GM19463 (cell line): ENCODE measurements at regions not wholly inside any gene's neighbourhood (a gene's known extent, or its start where the extent isn't known, plus 50 kb on each side); places are given as distances from the start of the nearest gene placed in this dataset.

Experiments
- ATAC-seq: cut with Tn5 transposase; IDR thresholded peaks from one replicate; pipeline ENCODE4 v1.9.1; 2021; ENCODE audit warnings: mild to moderate bottlenecking, moderate library complexity; ENCODE audit not compliant: unreplicated experiment

DNA sequence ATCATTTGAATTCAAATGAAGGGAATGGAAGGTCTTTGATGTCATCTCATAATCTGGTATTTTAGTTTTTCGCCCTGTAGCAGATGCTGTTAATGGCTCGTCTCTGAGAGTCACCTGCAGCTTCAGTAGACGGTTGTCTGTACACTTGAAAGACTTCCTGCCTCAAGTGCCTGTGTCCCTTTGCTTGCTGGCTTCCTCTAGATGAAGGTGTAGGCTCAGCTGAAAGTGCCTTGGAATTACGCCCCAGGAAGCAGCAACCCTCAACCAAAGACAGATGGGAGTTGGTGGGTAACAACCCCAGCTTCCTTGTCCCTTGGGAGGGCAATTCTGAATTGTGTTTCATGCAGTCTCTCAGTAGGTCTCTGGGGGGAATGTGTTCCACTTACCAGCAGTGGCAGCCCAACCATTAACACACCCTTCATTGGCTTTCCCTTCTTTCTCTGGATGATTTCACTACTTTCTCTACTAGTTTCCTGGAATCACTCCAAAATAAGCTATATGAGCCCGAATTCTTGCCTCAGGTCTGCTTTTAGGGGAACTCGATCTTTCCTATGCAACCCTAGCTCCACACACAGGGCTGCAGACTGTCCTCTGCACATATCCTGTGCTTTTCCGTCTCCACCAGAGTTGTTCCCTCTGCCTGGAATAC, 395.6 kb downstream of the DMAC1 start:
- no peak for ATAC-seq

DNA sequence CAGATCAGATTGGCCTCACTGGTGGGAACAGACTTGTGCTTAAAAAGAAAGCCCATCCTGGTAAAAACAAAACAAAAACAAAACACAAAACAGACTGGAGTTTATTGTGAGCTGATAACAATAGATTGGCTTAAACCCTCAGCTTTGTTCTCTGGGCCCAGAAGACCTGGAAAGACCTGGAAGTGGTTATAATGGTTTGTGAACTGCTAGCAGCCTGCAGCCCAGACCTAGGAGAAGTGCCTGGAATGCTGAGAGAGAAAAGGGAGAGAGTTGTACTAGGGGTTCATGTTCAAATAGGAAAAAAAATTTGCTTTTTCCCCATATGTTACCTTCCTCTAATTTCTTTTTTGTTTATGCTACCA, 396.6 kb downstream of the DMAC1 start:
- no peak for ATAC-seq

DNA sequence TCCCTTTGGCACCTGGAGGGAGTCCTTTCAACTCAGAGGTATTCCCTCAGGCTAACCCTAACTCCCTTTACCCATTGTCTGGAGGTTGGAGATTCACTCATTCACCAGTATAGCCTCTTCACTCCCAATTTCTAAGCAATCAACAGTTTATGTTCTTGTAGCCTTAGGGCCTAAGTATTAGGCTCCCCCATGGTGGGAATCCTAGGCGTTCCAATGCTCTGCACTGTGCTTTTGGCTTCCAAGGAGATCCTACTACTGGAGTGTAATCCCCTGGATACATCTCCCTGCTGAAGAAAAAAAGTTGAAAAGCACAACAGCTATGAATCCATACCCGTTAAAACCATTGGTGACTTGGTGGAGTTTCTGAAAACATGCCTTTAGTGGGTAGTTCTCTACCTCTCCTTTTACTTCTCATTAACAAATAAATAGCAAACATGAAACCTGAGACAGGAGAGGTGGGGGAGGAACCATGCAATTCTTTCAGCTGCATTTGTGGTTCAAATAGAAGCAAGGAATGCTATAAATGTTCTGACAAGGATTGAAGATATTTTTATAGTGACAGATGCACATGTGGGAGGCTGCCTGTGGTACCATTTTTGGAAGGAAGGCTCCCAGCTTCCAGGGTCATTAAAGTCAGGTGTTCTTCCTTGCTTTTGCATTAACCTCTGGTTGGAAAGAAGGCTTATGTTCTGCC, 397.1 kb downstream of the DMAC1 start:
- no peak for ATAC-seq

DNA sequence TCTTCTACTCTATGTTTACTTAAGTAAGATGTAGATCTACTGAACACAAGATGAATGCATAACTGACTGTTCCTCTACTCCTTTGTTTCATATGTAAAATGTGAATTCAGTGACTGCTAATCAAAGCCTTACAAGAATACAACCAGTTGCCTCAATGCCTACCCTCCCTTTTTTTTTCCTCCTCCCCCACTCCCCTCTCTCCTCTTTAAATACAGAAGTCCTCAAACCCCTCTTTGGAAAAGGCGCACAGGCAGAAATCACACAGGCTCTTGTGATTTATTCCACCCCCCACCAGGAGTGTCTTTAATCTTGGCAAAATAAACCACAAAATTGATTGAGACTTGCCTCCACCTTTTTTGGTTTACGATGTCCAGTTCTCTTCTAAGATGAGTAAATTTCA, 398.5 kb downstream of the DMAC1 start:
- no peak for ATAC-seq

DNA sequence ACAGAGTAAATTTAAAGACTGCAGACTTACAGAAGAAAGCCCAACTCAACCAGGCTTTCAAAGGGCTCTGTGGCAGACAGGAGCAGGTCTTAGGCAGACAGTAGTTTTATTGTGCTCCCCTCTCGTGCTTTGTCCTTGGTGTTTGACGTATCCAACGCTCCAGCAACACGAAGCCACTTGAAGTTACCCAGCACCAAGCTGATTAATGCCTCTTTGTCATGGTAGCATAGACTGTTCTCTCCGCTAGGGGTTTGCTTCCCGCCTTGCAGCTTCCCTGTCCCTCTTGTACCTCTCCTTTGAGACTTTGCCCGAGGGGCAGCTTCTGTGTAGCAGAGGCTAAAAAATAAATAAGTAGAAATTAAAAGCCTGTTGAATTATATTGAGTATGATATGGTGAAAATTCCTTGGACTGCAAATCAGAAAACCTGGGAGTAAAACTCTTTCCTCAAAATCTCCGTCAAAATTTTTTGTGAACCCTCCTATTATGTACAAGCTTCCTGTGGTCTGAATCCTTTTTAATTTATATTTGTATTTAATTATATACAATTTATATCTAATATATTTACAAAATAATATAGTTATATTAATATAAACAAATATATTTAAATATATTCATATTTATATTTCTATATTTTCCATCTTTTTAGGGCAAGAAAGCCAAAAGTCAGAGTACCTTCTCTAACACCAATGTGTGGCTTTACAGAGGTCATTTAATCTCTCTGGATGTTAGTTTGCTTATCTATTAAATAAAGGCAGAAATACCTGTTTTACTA, 405.4 kb downstream of the DMAC1 start:
- no peak for ATAC-seq

DNA sequence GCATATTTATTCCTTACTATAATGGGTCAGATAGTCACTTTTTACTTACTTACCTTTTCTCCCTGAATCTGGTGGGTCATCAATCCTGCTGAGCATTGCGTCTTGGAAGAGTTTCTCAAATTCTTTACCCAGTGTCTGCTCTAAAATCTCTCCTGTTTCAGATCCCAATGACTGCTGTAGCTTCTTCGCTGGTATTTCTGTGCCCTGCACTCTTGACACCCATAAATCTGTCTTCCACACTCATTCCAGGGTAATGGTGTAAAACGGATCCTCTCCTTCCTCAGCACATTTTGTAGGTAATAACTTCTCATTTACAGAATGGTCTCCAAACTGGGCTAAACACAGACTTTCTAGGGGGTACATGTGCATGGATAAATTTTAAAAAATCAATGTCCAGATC, 407.4 kb downstream of the DMAC1 start:
- ATAC-seq, result no peak

DNA sequence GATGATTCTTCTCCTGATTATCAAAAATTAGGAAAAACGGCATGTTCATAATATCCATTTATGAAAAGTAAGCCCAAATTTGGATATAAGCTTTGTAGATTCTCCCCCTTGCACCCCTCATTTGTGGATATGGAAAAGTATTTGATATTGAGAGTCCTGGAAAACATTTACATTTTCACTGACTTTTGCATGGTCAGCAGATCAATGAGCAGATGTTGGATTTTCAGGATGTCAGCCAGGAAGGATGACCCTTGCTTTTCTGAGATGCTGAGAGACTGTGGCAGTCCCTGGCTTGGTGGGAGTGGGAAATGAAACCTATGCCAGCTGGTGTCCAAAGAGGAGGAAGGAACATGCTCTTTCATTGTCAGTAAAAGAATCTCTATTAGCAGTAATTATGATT, 410.8 kb downstream of the DMAC1 start:
- ATAC-seq, result no peak

DNA sequence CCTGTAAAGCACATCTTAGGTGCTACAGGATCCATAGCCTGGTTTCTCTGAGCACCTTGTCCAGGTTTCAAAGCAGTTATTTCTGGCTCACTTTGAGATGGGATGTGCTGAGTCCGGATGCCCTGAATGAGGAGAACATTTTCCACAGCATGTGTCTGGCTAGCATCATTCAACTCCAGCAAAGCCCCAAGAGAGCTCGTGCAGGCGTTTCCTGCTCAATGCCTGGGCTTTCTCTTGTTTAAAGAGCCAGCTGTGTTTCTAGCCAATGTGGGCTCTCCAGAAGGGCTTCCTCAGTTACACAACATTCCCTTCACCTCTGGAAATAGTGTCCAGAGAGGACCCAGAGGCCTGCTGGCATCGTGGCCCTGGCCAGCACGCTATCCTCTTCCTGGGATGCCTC, 411.7 kb downstream of the DMAC1 start:
- no peak for ATAC-seq

DNA sequence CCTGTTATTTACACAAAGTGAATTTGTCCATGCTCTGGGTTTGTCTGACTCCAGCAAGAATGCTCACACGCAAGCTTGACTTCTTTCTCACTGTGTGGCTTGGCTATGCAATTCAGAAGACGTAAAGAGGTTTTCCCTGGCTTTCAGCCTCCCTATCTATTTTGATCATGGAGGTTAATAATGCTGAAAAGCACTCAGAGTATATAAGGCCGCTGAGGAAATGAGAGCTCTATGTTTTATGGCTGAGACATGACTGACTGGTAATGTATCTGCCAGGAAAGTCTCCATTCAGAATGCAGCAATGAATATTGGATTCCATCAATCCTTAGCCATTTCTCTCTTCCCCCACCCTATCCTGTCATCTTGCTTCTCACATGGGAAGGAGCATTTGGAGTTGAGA, 417.3 kb downstream of the DMAC1 start:
- no peak for ATAC-seq

DNA sequence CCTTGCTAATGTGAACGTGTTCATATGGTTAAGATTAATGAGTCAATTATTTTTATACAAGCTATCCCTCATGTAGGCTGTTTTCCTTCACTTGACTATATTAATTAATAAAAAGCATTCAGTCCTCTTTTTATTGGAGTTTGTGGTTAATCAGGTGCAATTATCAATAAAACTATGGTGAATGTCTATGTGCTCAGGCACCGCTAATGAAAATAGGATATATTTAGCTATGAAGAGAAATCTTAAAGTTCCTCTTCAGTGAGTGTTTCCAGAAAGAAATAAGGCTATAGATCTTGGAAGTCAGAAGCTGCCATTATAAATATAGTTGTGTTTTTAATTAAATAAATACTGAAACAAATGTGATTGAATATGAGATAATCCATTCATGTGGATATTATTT, 422.1 kb downstream of the DMAC1 start:
- no peak for ATAC-seq

DNA sequence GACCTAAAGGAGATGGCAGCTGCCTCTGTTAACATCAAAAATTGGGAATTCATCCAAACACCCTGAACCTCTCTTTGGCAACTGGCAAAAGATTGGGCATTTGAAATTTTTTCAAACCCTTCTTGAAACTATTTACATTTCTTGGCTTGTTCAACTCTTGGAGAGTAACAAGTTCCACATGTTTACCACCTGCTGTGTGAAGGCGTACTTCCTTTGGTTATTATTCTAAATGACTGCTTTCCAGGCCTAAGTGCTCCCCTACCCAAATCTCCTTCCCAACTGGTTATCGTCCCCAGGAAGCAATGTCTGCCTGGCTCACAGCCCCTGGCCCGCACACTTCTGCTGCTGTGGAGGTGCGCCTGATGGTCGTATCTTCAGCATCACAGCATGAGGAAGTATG, 422.7 kb downstream of the DMAC1 start:
- no peak for ATAC-seq

DNA sequence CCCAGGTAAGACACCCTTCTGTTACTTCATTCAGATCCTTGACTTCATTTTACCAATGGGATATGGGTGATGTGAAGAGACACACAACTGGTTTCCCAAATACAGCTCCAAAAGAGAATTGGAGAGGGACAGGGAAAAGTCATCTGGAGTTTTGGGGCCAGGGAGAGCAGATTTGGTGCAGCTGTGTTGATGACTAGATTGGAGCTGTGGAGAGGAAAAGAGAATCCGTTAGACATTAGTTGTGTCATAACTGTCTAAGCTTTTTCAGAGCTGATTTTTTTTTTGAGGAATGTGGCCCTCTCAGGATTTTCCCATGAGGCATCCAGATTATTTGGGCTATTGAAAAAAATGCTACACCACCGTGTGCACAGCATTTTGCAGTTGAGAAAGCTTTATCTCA, 423.4 kb downstream of the DMAC1 start:
- no peak for ATAC-seq

DNA sequence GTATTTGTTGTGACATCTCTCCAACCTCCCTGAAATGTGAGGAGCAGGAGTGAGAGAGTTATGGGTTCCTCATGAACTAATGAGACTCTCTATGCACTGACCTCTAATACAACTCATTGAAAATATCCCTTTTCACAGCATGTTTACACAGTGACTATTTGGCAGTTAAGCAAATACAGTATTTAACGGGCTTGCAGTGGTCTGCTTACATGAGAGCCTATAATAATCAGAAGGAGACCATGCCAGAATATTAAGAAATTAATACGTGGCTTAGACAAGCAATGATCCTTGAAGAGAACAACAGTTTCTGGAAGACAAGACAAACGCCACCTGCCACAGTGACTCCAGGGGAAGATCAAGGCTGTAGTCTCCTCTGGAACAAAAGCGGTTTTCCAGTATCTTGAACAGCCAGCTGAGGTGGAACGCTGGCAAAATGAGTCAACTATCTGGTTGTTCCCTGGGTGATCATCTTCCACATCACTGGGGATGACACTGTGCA, 424.5 kb downstream of the DMAC1 start:
- ATAC-seq, result no peak

DNA sequence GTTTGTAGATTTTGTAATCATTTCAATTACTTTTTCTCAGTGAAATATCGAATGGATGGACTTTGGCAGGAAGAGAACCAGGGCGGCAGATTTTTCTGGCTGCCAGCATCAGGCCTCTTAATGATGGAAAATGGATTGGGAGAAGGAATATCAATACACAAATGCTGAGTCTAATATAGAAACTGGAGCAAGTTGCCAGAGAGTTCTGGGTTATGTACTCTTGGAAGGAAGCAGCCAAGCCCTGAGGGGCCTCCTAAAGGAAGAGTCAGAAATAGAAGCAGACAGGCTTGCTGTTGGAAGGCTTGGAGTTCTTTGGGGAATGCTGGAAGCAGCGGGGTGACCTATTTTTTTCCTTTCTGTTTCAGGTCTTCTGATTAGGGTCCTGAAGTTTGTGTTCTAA, 428.6 kb downstream of the DMAC1 start:
- ATAC-seq, result no peak

DNA sequence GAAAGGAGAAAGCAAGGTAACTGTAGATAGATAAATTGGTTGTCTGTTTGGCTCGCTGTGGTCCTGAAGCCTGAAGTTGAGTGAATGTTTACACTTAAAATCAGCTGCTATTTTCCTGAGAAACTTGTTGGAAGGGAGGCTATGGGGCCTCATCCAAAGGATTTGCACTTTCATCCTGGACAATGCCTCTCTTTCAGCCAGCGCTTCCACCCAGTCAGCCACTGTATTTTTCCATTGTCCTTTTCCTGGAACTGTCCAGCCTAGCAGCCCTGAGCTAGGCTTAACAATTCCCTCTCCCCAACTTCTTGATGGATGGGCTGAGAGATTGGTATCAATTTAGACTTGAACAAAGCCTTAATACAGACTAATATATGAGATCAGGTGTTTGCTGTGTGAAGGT, 429.2 kb downstream of the DMAC1 start:
- ATAC-seq, result no peak

DNA sequence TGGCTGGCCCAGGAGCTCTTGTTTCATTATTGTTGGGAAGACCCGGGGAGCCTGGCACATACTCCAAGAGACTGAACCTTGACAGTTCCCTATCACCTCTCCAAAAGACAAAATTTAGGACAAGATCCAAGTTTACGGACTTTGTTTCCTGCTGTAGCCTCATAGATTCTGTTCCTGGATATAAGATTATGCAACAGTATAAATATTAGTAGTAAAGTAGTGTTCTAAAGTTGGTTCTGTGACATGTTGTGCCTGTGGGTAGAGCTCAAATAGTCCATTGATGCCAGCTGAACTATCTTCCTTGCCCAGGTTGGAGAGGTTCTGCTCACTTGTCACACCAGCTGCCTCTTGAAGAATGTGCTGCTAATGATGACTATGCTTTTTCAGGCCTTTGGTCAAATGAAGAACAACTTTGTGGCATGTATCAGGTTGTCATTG, 430.2 kb downstream of the DMAC1 start:
- no peak for ATAC-seq

DNA sequence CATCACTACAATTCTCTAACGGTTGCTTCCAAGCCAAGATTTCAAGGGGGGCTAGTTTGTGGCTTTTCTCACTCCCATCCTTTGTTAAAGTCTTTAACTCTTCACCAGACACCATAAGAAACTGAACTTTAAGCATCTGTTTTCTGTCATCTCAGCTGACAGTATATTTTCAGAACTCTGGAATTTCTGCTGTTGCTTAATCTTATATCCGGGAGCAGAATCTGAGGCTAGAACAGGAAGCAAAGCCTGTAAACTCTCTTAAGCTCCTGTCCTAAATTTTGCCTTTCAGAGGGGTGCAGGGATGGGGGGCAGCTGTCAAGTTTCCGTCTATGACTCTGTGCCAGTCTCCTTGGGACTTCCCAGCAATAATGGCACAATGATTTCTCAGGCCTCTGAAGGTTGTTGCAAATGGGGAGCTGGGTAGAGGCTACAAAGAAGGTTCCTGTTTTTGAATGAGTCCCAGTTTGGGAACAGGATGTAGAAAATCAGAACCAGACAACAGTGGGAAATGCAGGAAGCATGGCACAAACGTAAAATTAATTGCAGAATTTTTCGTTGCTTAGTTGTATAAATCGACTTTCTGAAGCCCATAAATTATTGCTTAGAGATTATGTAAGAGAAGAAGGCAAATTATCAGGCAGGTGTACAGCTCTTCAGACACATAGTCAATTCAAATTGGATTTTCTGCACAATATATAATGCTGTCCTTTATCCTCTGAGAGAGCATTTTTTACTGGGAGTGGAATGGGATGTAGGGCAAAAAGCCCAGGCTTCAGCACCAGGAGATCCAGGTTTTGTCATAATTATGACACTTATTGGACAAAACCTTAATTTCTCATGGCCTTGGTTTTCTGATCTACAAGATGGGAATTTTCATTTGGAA, 430.9 kb downstream of the DMAC1 start:
- ATAC-seq, result no peak

DNA sequence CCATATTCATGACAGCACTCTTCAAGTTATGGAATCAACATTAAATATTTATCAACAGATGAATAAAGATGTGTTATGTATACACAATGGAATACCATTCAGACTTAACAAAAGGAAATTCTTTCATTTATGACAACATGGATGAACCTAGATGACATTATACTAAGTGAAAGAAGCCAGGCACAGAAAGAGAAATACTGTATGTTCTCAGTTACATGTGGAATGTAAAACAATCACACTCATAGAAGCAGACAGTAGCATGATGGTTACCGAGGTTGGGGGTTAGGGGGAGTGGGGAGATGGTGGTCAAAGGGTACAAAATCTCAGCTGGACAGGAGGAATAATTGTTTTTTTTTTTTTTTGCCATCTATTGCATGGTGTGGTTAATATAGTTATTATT, 431.9 kb downstream of the DMAC1 start:
- no peak for ATAC-seq

DNA sequence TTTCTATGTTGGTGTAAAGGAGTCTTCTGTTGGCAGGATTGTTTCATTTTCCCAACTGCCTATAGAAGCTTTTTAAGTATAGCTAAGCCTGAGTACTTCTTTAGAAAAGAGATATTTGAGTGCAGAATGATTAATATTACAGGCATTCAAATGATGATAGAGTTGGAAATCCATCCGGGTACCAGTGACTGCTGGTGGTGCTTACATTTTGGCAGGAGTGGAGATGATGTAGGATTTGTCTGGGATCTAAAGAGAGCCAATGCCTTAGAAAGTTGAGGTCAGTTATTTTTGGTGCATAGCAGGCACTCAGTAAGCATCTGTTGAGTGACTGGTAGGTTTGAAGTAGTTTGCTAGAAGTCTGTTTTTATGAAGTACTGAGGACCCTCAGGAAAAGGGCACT, 433.5 kb downstream of the DMAC1 start:
- no peak for ATAC-seq

DNA sequence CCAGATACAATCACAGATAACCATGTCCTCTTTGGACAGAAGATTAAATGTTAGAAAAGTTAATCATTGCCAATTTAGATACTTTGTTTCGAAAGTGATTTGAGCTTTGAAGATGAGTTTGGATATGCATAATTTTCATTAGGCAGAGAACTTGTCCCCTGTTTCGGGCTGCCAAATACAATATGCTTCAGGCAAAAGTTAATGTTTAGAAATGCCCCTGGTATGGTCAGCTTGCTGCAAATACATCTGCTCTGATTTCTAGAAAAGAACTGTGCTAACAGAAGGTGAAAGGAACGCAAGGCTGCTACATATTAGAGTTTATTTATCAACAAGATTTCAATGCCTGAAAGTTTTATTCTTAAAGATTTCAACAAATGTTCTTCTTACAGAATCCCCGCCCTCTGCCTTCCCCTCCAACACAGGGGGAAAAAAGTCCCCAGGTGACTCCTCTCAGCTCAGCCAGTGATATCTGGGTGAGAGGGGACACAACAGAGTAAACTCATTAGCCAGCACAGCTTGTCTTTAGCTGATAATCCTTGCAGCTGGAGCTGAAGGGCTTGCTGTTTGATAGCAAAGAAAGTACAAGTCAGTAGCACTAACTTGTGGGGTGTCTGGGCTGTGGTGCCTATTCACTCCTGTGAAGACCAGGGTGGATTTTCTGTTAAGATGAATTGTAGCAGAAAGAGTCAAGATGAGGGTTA, 435.7 kb downstream of the DMAC1 start:
- ATAC-seq, result no peak
